ENCODE measurements at regions not wholly inside any gene's neighbourhood (a gene's known extent, or its start where the extent isn't known, plus 50 kb on each side); places are given as distances from the start of the nearest gene placed in this dataset.

DNA sequence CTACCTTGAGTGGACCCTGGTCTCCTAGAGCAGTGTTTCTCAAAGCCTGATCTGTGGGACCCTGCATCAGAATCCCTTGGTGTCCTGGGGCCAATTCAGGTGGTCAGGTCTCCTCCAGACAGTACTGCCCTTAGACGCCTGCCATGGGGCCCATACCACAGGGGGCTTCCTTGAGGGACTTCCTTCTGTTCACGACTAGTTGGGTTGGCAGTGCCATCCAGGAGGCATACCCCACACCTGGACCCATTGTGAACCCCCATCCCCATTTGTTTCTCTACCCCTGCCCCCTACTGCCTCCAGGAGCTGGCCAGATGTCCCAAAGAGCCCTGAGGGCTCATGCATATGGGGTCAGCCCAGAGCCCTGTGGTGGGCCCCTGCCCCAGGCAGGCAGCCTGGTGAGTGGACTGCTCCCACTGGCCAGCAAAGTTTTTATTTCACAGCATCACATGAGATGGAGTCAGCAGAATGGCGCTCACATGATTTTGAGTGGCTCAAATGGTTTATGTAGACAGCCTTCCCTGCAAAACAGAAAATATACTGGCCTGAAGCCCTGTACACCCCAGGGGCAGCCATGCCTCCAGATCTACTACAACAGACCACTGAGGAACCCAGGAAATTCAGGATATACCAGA lies 259.9 kb upstream of the ZMIZ1 start:
- Mint-ChIP-seq H3K27me3 (ENCODE audit: unreplicated experiment) (peaks cover 9% of the 10 kb centered on the region), H3K4me1 (ENCODE audit: low read depth, unreplicated experiment) (peaks cover 5% of the 10 kb centered on the region), H3K27ac (ENCODE audit: unreplicated experiment) (no peak overlapping the region), H3K36me3 (ENCODE audit: unreplicated experiment) (no peaks in the 10 kb centered on the region), H3K4me3 (ENCODE audit: unreplicated experiment) (no peak overlapping the region), H3K9me3 (ENCODE audit: unreplicated experiment) (peaks cover 2% of the 10 kb centered on the region)
- no peak for DNase-seq
- TF ChIP-seq, protein P1, sequence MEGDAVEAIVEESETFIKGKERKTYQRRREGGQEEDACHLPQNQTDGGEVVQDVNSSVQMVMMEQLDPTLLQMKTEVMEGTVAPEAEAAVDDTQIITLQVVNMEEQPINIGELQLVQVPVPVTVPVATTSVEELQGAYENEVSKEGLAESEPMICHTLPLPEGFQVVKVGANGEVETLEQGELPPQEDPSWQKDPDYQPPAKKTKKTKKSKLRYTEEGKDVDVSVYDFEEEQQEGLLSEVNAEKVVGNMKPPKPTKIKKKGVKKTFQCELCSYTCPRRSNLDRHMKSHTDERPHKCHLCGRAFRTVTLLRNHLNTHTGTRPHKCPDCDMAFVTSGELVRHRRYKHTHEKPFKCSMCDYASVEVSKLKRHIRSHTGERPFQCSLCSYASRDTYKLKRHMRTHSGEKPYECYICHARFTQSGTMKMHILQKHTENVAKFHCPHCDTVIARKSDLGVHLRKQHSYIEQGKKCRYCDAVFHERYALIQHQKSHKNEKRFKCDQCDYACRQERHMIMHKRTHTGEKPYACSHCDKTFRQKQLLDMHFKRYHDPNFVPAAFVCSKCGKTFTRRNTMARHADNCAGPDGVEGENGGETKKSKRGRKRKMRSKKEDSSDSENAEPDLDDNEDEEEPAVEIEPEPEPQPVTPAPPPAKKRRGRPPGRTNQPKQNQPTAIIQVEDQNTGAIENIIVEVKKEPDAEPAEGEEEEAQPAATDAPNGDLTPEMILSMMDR (IDR thresholded peaks at IDR 0.05; ENCODE audit: partially characterized antibody, unreplicated experiment) = no peak

DNA sequence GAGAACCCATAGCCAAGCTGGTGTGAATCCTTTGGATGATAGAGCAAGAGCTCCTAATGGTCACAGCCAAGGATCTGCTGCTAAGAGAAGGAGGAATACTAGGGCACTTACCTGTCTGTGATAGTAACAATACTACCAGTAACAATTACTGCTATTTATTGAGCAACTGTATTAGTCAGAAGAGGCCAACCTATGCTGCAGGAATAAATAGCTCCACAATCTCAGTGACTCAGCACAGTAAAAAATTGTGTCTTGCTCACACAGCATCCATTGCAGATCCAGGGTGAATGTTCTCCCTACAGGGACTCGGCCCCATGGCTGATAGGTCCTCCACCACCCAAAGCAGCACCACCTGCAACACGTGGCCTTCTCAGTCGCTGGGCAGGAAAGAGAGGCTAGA lies 257.6 kb upstream of the ZMIZ1 start:
- H3K9me3 Mint-ChIP-seq (ENCODE audit: unreplicated experiment) = no peaks in the 10 kb centered on the region
- no peak overlapping the region for H3K27ac Mint-ChIP-seq (ENCODE audit: unreplicated experiment)
- TF ChIP-seq, protein P1 (IDR thresholded peaks at IDR 0.05; ENCODE audit: partially characterized antibody, unreplicated experiment) = no peak
- H3K27me3 Mint-ChIP-seq (ENCODE audit: unreplicated experiment) = peaks cover 8% of the 10 kb centered on the region
- H3K4me3 Mint-ChIP-seq (ENCODE audit: unreplicated experiment) = no peak overlapping the region
- H3K4me1 Mint-ChIP-seq (ENCODE audit: low read depth, unreplicated experiment) = peaks cover 4% of the 10 kb centered on the region
- no peaks in the 10 kb centered on the region for H3K36me3 Mint-ChIP-seq (ENCODE audit: unreplicated experiment)
- DNase-seq = no peak

DNA sequence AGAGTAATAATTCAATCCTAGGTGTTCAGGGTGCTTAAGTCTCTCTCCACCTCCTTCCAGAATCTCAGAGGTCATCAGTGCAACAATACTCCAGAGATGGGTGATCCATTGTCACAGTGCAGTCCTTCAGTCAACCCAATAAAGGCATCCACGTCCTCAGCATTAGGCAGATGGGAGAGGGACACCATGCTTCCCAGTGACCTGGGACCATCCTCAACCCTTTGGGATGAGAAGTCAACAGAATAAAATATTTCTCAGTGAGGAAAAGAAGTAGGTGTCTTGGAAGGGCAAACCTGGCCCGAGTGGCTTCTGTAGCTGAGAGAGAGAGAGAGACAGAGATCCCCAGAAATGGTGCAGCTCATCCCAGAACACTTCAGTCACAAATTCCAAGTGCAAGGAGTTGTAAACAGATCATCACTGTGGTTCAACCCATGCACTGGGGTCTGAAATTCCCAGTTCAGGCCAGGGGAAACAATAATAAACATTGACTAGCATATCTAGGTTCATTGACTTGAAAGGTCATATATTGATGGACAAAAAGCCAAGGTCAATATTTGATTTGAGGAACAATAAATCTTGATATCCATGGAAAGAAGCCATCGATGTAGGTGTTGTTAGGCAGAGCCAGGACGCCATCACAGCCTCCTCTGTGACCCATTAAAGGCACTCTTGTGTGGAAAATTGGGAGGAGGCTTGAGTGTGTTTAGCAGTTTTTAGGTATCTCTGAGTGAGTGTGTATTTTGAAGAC lies 256.0 kb upstream of the ZMIZ1 start:
- TF ChIP-seq, protein P1 (IDR thresholded peaks at IDR 0.05; ENCODE audit: partially characterized antibody, unreplicated experiment) = no peak
- no peaks in the 10 kb centered on the region for H3K36me3 Mint-ChIP-seq (ENCODE audit: unreplicated experiment)
- no peak overlapping the region for H3K27ac Mint-ChIP-seq (ENCODE audit: unreplicated experiment)
- no peak for DNase-seq
- H3K27me3 Mint-ChIP-seq (ENCODE audit: unreplicated experiment) = peaks cover 8% of the 10 kb centered on the region
- H3K4me1 Mint-ChIP-seq (ENCODE audit: low read depth, unreplicated experiment) = peaks cover 4% of the 10 kb centered on the region
- H3K9me3 Mint-ChIP-seq (ENCODE audit: unreplicated experiment) = no peaks in the 10 kb centered on the region
- no peak overlapping the region for H3K4me3 Mint-ChIP-seq (ENCODE audit: unreplicated experiment)

DNA sequence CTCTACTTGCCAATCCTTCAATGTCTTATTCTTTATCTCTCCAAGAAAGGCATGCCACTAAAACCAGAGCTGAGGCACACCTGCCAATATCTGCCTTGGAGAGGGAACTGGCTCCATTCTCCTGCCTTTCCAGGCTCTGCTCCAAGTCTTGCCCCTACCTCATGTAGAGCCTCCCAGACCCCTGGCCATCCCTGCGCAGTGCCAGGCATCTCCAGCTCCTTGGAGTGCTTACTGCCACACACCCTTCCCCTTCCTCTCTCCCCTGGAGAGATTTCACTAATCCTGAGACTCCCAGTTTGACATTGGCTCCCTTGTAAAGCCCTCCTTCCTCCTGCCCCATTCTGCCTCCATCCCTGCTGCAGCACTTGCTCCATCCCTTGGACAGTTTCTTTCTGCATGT lies 255.2 kb upstream of the ZMIZ1 start:
- Mint-ChIP-seq H3K27me3 (ENCODE audit: unreplicated experiment) (peaks cover 8% of the 10 kb centered on the region), H3K27ac (ENCODE audit: unreplicated experiment) (no peak overlapping the region), H3K4me3 (ENCODE audit: unreplicated experiment) (no peak overlapping the region), H3K9me3 (ENCODE audit: unreplicated experiment) (no peaks in the 10 kb centered on the region), H3K4me1 (ENCODE audit: low read depth, unreplicated experiment) (no peaks in the 10 kb centered on the region), H3K36me3 (ENCODE audit: unreplicated experiment) (no peaks in the 10 kb centered on the region)
- TF ChIP-seq, protein P1 (IDR thresholded peaks at IDR 0.05; ENCODE audit: partially characterized antibody, unreplicated experiment) = no peak
- no peak for DNase-seq

DNA sequence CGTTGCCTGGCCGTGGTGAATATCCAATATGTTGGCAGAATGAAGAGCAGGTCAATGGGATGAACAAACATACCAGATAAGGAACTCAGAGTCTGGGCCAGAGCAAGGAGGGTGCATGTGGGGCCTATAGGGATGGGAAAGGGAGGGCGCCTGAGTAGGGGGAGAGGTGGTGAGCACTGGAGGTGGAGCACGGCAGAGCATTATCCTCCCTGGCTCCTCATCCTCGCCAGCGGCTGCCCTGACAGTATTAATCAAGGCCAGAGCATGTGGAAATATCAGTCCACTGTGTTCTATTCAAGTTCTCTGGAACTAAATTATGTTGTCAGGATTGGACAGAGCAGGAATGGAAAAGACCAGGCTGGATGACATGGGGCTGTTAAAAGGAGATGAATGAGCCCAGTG lies 254.8 kb upstream of the ZMIZ1 start:
- DNase-seq = no peak
- no peaks in the 10 kb centered on the region for H3K9me3 Mint-ChIP-seq (ENCODE audit: unreplicated experiment)
- H3K36me3 Mint-ChIP-seq (ENCODE audit: unreplicated experiment) = no peaks in the 10 kb centered on the region
- H3K27ac Mint-ChIP-seq (ENCODE audit: unreplicated experiment) = no peak overlapping the region
- H3K4me1 Mint-ChIP-seq (ENCODE audit: low read depth, unreplicated experiment) = no peaks in the 10 kb centered on the region
- H3K27me3 Mint-ChIP-seq (ENCODE audit: unreplicated experiment) = peaks cover 8% of the 10 kb centered on the region
- no peak overlapping the region for H3K4me3 Mint-ChIP-seq (ENCODE audit: unreplicated experiment)
- TF ChIP-seq, protein P1 (IDR thresholded peaks at IDR 0.05; ENCODE audit: partially characterized antibody, unreplicated experiment) = no peak
